Endometrium (tissue), 2 donors: ENCODE measurements at regions not wholly inside any gene's neighbourhood (a gene's known extent, or its start where the extent isn't known, plus 50 kb on each side); places are given as distances from the start of the nearest gene placed in this dataset.

ENCODE experiments used
- FAIRE-seq: peaks from 2 replicates; lab custom pipeline; 2012; peaks lifted over from hg19 to GRCh38; lab: Jason Lieb, UNC
- donor health status: control.
- donor health status: control.

GRCh38 chr2:123953846-123954245 is 71.2 kb upstream of the CNTNAP5 start:
- no peak for FAIRE-seq

DNA sequence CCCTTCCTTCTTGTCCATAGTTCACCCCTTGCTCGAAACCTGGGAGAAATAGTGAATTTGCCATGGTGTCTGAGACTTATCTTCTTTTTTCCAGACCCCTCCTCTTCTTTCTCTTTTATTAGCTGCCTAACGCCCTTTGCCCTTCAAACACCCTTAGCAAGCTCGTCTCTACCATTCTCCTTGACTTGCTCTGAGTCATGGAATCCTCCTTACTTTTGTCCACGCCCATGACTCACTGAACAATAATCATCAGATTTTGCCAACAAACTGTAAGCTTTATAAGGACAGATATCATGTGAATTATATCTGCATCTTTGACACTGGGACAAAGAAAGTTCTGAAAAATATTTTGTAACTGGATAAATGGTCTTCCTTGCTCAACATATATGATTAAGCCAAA is 67.1 kb upstream of the CNTNAP5 start:
- no peak for FAIRE-seq

DNA sequence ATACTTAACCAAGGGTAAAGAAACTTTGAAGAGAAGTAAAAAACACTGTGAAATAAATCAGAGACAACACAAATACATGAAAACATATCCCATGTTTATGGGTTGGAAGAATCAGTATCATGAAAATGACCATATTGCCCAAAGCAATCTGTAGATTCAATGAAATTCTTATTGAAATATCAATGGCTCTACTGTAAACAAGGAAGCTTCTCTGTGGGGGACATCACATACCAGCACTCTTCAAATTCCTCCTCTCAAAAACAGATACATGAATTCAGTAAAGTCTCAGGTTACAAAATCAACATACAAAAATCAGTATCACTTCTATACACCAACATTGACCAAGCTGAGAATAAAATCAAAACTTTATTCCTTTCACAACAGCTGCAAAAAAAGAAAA is 63.5 kb upstream of the CNTNAP5 start:
- FAIRE-seq = no peak

- FAIRE-seq = no peak
These were observed 53.3 kb upstream of the CNTNAP5 start for GRCh38 chr2:123971564-123972318.
